ENCODE measurements at regions not wholly inside any gene's neighbourhood (a gene's known extent, or its start where the extent isn't known, plus 50 kb on each side); places are given as distances from the start of the nearest gene placed in this dataset.

DNA sequence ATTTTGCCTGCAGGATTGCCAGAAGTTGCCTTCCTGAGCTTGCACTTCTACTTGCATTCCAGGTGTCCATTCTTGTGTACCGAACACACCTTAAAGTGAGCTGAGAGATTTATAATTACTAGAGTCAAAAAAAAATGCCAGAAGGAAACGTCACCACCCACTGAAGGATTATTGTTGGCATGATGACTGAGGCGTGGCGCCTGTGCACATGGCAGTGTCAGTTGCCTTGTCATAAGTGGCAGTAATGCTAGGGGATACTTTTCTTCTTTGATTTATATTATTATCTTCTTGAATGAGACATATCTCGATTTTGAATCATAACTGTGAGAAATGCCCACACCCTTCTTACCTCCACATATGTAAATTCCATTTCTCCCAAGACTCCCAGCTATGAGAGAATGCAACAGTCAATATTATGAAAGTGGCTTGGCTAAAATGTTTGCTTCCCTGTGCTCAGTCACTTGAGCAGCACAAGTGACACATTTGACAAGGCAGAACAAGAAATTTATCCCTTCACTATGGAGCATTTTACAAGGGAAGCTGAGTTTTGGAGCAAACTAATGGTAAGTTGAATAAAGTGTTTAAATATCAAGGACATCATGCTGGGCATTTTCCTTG is 149.5 kb upstream of the SASH1 start:
- TF ChIP-seq, protein P1, sequence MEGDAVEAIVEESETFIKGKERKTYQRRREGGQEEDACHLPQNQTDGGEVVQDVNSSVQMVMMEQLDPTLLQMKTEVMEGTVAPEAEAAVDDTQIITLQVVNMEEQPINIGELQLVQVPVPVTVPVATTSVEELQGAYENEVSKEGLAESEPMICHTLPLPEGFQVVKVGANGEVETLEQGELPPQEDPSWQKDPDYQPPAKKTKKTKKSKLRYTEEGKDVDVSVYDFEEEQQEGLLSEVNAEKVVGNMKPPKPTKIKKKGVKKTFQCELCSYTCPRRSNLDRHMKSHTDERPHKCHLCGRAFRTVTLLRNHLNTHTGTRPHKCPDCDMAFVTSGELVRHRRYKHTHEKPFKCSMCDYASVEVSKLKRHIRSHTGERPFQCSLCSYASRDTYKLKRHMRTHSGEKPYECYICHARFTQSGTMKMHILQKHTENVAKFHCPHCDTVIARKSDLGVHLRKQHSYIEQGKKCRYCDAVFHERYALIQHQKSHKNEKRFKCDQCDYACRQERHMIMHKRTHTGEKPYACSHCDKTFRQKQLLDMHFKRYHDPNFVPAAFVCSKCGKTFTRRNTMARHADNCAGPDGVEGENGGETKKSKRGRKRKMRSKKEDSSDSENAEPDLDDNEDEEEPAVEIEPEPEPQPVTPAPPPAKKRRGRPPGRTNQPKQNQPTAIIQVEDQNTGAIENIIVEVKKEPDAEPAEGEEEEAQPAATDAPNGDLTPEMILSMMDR (IDR thresholded peaks at IDR 0.05; ENCODE audit: control extremely low read depth, extremely low read depth, low read depth, missing control alignments): no peak
- CTCF ChIA-PET: interaction anchor here (1.6 kb wide), 1 partner anchor 16 kb away, joined by 4 read pairs; no protein-coding TSS in a partner anchor
- DNase-seq (ENCODE audit: extremely low spot score): no peak
- POLR2A ChIA-PET: no interaction called here

DNA sequence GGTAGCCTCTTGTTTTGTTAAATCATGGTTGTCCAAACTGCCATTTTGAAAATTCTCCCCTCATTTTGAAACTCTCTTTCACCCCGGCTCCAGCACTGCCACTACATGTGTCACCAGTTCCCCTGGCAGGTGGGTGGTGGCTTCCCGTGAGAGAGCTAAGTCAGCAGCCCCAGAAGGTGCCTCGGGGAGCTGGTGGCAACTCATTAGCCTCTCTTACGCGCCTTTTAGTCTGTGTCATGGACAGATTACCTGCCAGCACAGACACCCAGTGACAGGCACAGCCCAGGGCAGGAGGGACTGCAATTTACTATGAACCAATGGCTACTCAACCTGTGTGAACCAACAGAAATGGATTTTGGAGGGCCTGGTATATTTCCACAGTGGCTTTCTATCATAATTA is 147.1 kb upstream of the SASH1 start:
- CTCF ChIA-PET: interaction anchor here (1.5 kb wide), 1 partner anchor 18 kb away, joined by 4 read pairs; no protein-coding TSS in a partner anchor
- no peak for DNase-seq (ENCODE audit: extremely low spot score)
- POLR2A ChIA-PET: no interaction called here
- TF ChIP-seq, protein P1 (IDR thresholded peaks at IDR 0.05; ENCODE audit: control extremely low read depth, extremely low read depth, low read depth, missing control alignments): no peak

DNA sequence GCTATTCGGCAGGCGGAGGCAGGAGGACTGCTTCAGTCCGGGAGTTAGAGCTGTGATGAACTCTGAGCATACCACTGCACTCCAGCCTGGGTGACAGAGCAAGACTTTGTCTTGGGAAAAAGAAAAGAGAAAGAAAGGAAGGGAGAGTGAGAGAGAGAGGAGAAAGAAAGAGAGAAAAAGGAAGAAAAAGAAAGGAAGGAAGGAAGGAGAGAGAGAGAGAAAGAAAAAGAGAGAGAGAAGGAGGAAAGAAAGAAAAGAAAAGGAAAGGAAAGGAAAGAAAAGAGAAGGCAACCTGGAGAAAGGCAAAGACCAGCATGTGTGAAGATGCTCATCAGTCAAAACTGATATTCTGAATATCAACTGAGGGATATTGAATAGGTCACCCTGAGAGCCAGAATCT is 143.1 kb upstream of the SASH1 start:
- ChIA-PET POLR2A (no interaction called here), CTCF (interaction anchor here (1.2 kb wide), 1 partner anchor 34 kb away, joined by 3 read pairs; no protein-coding TSS in a partner anchor)
- DNase-seq (ENCODE audit: extremely low spot score): no peak
- TF ChIP-seq, protein P1 (IDR thresholded peaks at IDR 0.05; ENCODE audit: control extremely low read depth, extremely low read depth, low read depth, missing control alignments): no peak

DNA sequence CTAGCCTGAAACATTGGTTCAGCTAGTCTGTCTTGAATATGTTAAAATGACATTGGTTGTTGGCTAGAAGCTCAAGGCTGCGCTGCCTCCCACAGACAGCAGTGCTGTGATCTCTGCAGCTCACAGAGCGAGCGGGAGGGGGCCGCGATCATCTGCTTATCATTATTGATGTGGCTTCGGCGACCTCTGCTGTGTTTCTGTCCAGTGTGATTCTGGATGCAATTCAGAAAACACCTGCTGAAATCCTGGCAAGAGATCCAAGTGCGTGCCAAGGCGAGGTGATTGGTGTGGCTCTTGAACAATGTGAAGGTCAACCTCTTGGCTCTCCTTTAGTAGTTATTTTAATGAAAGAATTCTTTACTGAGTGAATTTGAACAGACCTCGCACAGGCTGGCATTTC is 142.3 kb upstream of the SASH1 start:
- CTCF ChIA-PET: interaction anchor here (2.0 kb wide), 1 partner anchor 14 kb away, joined by 8 read pairs; no protein-coding TSS in a partner anchor

DNA sequence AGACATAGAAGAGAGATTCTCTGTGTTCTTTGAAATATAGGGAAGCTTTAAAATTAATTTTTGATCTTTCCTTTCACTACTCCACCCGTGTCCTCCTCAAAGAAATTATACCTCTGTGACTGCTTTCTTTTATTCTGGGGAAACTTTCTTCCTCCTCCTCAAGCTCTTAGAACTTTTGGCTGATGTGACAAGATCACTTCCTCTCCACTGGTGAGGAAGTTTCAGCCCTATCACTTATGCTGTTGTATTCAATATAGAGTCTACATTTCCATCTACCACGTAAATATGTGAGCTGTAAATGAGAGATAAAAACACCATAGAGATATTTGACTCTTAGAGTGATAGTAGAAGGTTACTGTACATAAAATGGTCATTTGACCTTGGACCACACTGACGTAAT is 141.9 kb upstream of the SASH1 start:
- TF ChIP-seq, protein P1 (IDR thresholded peaks at IDR 0.05; ENCODE audit: control extremely low read depth, extremely low read depth, low read depth, missing control alignments): no peak
- CTCF ChIA-PET: interaction anchor here (2.0 kb wide), 1 partner anchor 14 kb away, joined by 8 read pairs; no protein-coding TSS in a partner anchor
- DNase-seq (ENCODE audit: extremely low spot score): no peak
- POLR2A ChIA-PET: no interaction called here

More for the DNA sequence above, 142.3 kb upstream of the SASH1 start:
- DNase-seq (ENCODE audit: extremely low spot score): no peak
- POLR2A ChIA-PET: no interaction called here
- TF ChIP-seq, protein P1 (IDR thresholded peaks at IDR 0.05; ENCODE audit: control extremely low read depth, extremely low read depth, low read depth, missing control alignments): no peak

DNA sequence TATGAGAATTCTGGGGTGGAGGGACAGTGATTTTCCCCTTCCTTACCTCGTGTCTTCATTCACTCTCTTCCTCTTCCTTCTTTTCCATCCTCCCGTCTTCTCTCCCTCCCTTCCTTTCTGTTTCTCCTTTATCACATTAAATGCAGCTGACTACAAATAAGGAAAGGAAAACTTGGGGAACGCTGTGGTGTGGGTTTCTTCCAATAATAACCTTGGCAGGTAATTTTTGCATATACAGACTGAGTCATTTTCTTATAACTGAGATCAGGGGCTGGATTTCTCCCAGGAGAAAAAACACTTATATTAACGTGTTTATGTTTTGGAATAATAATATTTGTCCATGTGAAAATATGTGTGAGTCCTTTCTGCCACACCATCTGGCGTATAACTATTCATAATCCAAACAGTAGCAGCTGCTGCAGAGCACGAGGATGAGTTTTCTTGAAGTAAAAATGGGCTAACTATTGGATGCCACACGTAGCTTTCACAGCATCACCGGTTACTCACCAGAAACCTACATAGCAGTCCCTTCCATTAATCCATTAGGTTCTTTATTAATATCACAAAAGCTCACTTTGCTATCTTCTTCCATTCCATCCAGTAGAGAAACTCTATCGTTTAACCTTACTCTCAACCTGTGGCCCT is 139.2 kb upstream of the SASH1 start:
- no peak for DNase-seq (ENCODE audit: extremely low spot score)
- ChIA-PET CTCF (interaction anchor here (1.2 kb wide), 1 partner anchor 11 kb away, joined by 3 read pairs; no protein-coding TSS in a partner anchor), POLR2A (no interaction called here)
- TF ChIP-seq, protein P1 (IDR thresholded peaks at IDR 0.05; ENCODE audit: control extremely low read depth, extremely low read depth, low read depth, missing control alignments): no peak

Data from GM10248 (cell line).